ENCODE measurements at regions not wholly inside any gene's neighbourhood (a gene's known extent, or its start where the extent isn't known, plus 50 kb on each side); places are given as distances from the start of the nearest gene placed in this dataset.

DNA sequence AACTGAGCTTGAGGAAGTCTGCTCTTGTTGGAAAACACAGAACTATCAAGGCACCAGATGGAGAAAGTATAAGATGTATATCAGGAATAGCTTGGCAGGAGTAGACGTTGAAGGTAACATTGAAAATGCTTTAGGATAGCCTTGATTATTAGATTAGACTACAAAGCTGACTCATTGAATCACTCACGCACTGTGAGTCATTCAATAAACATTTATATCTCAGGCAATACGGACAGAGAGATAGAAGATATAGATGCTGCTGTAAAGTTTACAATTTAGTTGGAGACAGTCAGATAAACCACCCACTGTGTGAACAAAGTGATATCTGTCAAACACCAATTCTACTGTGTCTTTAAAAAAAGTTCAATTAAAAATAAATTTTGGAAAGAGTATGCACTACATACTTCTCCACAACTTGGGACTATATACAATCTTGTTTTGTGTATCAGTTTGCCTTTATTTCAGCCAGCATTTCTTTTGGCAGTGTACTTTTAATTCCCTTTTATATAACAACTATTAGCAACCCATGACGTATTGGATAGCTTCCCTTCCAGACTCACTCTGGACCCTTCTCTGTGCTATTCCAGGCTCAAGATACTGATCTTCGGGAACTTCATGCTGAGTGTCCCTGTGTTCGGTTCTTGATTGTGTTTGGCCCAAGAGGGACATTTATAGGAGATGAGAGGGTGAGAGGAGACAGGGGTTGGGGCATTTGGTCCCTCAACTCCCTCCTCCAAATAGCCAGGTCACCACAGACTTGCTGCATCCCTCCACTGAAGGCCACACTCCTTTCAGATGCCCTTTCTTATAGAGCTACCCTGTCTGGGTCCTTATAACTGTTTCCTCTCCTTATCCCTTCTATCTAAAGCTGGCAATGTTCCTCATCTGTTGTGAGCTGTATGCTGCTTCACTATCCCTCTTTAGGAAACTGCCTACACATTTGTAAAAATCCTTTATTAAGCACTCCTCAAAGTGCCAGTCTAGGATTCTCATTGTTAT is 176.6 kb upstream of the PTPRK start:
- TF ChIP-seq, protein P1, sequence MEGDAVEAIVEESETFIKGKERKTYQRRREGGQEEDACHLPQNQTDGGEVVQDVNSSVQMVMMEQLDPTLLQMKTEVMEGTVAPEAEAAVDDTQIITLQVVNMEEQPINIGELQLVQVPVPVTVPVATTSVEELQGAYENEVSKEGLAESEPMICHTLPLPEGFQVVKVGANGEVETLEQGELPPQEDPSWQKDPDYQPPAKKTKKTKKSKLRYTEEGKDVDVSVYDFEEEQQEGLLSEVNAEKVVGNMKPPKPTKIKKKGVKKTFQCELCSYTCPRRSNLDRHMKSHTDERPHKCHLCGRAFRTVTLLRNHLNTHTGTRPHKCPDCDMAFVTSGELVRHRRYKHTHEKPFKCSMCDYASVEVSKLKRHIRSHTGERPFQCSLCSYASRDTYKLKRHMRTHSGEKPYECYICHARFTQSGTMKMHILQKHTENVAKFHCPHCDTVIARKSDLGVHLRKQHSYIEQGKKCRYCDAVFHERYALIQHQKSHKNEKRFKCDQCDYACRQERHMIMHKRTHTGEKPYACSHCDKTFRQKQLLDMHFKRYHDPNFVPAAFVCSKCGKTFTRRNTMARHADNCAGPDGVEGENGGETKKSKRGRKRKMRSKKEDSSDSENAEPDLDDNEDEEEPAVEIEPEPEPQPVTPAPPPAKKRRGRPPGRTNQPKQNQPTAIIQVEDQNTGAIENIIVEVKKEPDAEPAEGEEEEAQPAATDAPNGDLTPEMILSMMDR (conservative IDR thresholded peaks at IDR 0.05; ENCODE audit: low read depth, low read length) = no peak
- no peak for TF ChIP-seq POLR2A (IDR thresholded peaks at IDR 0.05; ENCODE audit: low read depth, low read length)
- TF ChIP-seq MAZ (IDR thresholded peaks at IDR 0.05; ENCODE audit: borderline replicate concordance, low read depth, low read length) = no peak
- no peak for TF ChIP-seq RFX5 (IDR thresholded peaks at IDR 0.05; ENCODE audit: low read depth, low read length)
- no peak for TF ChIP-seq RAD21 (IDR thresholded peaks at IDR 0.05; ENCODE audit: low read length)
- TF ChIP-seq MXI1 (IDR thresholded peaks at IDR 0.05; ENCODE audit: borderline replicate concordance, low read depth, low read length) = no peak
- TF ChIP-seq, protein P2, sequence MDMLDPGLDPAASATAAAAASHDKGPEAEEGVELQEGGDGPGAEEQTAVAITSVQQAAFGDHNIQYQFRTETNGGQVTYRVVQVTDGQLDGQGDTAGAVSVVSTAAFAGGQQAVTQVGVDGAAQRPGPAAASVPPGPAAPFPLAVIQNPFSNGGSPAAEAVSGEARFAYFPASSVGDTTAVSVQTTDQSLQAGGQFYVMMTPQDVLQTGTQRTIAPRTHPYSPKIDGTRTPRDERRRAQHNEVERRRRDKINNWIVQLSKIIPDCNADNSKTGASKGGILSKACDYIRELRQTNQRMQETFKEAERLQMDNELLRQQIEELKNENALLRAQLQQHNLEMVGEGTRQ (IDR thresholded peaks at IDR 0.05; ENCODE audit: low read depth, low read length) = no peak
- TF ChIP-seq, protein P3, sequence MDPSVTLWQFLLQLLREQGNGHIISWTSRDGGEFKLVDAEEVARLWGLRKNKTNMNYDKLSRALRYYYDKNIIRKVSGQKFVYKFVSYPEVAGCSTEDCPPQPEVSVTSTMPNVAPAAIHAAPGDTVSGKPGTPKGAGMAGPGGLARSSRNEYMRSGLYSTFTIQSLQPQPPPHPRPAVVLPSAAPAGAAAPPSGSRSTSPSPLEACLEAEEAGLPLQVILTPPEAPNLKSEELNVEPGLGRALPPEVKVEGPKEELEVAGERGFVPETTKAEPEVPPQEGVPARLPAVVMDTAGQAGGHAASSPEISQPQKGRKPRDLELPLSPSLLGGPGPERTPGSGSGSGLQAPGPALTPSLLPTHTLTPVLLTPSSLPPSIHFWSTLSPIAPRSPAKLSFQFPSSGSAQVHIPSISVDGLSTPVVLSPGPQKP (IDR thresholded peaks at IDR 0.05; ENCODE audit: borderline replicate concordance, low read depth, low read length) = no peak
- 0 out of 2 replicates have a peak, but pooled peaks have one; percentile 13 for TF ChIP-seq MAFK (IDR thresholded peaks at IDR 0.05; ENCODE audit: low read depth, low read length)
- no peak for TF ChIP-seq RCOR1 (IDR thresholded peaks at IDR 0.05; ENCODE audit: insufficient replicate concordance, low read length)
- TF ChIP-seq CEBPB (IDR thresholded peaks at IDR 0.05; ENCODE audit: low read depth, low read length) = no peak
- TF ChIP-seq SMC3 (IDR thresholded peaks at IDR 0.05; ENCODE audit: low read depth, low read length) = no peak
- peak; percentile 47; the same call in 1 of the 2 replicates for TF ChIP-seq NFE2L2 (IDR thresholded peaks at IDR 0.05; ENCODE audit: low read depth, low read length)
- TF ChIP-seq FOS (IDR thresholded peaks at IDR 0.05; ENCODE audit: low read depth, low read length) = peak; percentile 94
